Stimulated activated CD4-positive, alpha-beta T cell treated with anti-CD3 and anti-CD28 coated beads, Interleukin-15, amount 100 ng/mL, for 24 hours (primary cell): ENCODE measurements at regions not wholly inside any gene's neighbourhood (a gene's known extent, or its start where the extent isn't known, plus 50 kb on each side); places are given as distances from the start of the nearest gene placed in this dataset.
"Not testable (repeated sequence)": the region's sequence is repeated elsewhere in the genome, so short reads cannot be mapped to it uniquely, and the experiment has no call there.

Experiments used
- DNase-seq: peaks from one replicate; pipeline ENCODE4 v3.0.0-alpha.2; 2020

GRCh38 chr16:25637236-25637635, 54.5 kb upstream of the HS3ST4 start:
- DNase-seq, result no peak

- no peak for DNase-seq
These were observed 55.1 kb upstream of the HS3ST4 start for GRCh38 chr16:25636662-25637061.

- DNase-seq, result no peak
These were observed 56.3 kb upstream of the HS3ST4 start for GRCh38 chr16:25635454-25635853.

- DNase-seq, result no peak
These were observed 58.2 kb upstream of the HS3ST4 start for GRCh38 chr16:25633549-25633948.

GRCh38 chr16:25628766-25629165, 63.0 kb upstream of the HS3ST4 start:
- no peak for DNase-seq

GRCh38 chr16:25627641-25628040, 64.1 kb upstream of the HS3ST4 start:
- no peak for DNase-seq

- DNase-seq, result no peak
These were observed 65.6 kb upstream of the HS3ST4 start for GRCh38 chr16:25626172-25626571.

- no peak for DNase-seq
These were observed 66.1 kb upstream of the HS3ST4 start for GRCh38 chr16:25625620-25626019.

GRCh38 chr16:25614716-25615265, 77.0 kb upstream of the HS3ST4 start:
- no peak for DNase-seq

- no peak for DNase-seq
These were observed 77.8 kb upstream of the HS3ST4 start for GRCh38 chr16:25613931-25614330.

- DNase-seq, result no peak
These were observed 83.8 kb upstream of the HS3ST4 start for GRCh38 chr16:25608002-25608401.

GRCh38 chr16:25606069-25606468, 85.7 kb upstream of the HS3ST4 start:
- no peak for DNase-seq

GRCh38 chr16:25605381-25605780, 86.4 kb upstream of the HS3ST4 start:
- DNase-seq, result no peak

GRCh38 chr16:25601306-25601705, 90.5 kb upstream of the HS3ST4 start:
- not testable (repeated sequence) for DNase-seq

- no peak for DNase-seq
These were observed 95.6 kb upstream of the HS3ST4 start for GRCh38 chr16:25596194-25596593.

- DNase-seq, result no peak
These were observed 98.5 kb upstream of the HS3ST4 start for GRCh38 chr16:25593260-25593659.

- no peak for DNase-seq
These were observed 104.0 kb upstream of the HS3ST4 start for GRCh38 chr16:25587783-25588182.

GRCh38 chr16:25586826-25587225, 104.9 kb upstream of the HS3ST4 start:
- DNase-seq, result no peak

- no peak for DNase-seq
These were observed 106.2 kb upstream of the HS3ST4 start for GRCh38 chr16:25585526-25585925.

- no peak for DNase-seq
These were observed 111.7 kb upstream of the HS3ST4 start for GRCh38 chr16:25580041-25580440.

GRCh38 chr16:25575363-25575762, 116.4 kb upstream of the HS3ST4 start:
- DNase-seq, result no peak

GRCh38 chr16:25571712-25572111, 120.0 kb upstream of the HS3ST4 start:
- no peak for DNase-seq

GRCh38 chr16:25570131-25570530, 121.6 kb upstream of the HS3ST4 start:
- no peak for DNase-seq

GRCh38 chr16:25568991-25569390, 122.8 kb upstream of the HS3ST4 start:
- DNase-seq, result no peak

- DNase-seq, result no peak
These were observed 125.6 kb upstream of the HS3ST4 start for GRCh38 chr16:25566183-25566582.

GRCh38 chr16:25563700-25564099, 128.1 kb upstream of the HS3ST4 start:
- DNase-seq, result no peak
